OCI-LY1 (cell line): ENCODE measurements at regions not wholly inside any gene's neighbourhood (a gene's known extent, or its start where the extent isn't known, plus 50 kb on each side); places are given as distances from the start of the nearest gene placed in this dataset.

Experiments
- H2AFZ ChIP-seq: fragments of 200-600 bp; sonication (generic), shearing (Covaris generic); 2 replicates; pipeline ENCODE4 v1.6.0; 2014; ENCODE audit warnings: antibody characterized with exemption, mild to moderate bottlenecking, low read length
- H3F3A ChIP-seq: fragments of 200-600 bp; sonication (generic), shearing (Covaris generic); 2 replicates; pipeline ENCODE4 v1.6.0; 2014; ENCODE audit warnings: mild to moderate bottlenecking, antibody characterized with exemption, low read length, moderate library complexity; ENCODE audit not compliant: insufficient read depth
- H3K27ac ChIP-seq: fragments of 200-600 bp; sonication (generic); 2 replicates; pipeline ENCODE4 v1.5.1; 2014; ENCODE audit warnings: low read length, mixed run types, mild to moderate bottlenecking, low read depth; ENCODE audit not compliant: poor library complexity, severe bottlenecking
- H3K27me3 ChIP-seq: fragments of 200-600 bp; sonication (generic); 2 replicates; pipeline ENCODE4 v1.6.0; 2014; ENCODE audit warnings: antibody characterized with exemption, mild to moderate bottlenecking, low read length, moderate library complexity; ENCODE audit not compliant: insufficient read depth
- H3K36me3 ChIP-seq: fragments of 200-600 bp; sonication (generic); 2 replicates; pipeline ENCODE4 v1.6.1; 2014; ENCODE audit warnings: mild to moderate bottlenecking, antibody characterized with exemption, low read length, moderate library complexity, mixed read lengths; ENCODE audit not compliant: insufficient read depth
- H3K4me1 ChIP-seq: fragments of 200-600 bp; sonication (generic); 2 replicates; pipeline ENCODE4 v1.5.1; 2014; ENCODE audit warnings: mild to moderate bottlenecking, low read length, moderate library complexity; ENCODE audit not compliant: insufficient read depth, severe bottlenecking
- H3K4me2 ChIP-seq: fragments of 200-600 bp; sonication (generic), shearing (Covaris generic); 2 replicates; pipeline ENCODE4 v1.6.1; 2014; ENCODE audit warnings: low read length
- H3K4me3 ChIP-seq: fragments of 200-600 bp; sonication (generic); 2 replicates; pipeline ENCODE4 v1.5.1; 2014; ENCODE audit warnings: low read length, low read depth, mild to moderate bottlenecking, mixed read lengths; ENCODE audit not compliant: poor library complexity, severe bottlenecking
- H3K79me2 ChIP-seq: fragments of 200-600 bp; shearing (Covaris generic); 2 replicates; pipeline ENCODE4 v1.6.1; 2016; ENCODE audit warnings: mixed run types, low read length, mixed read lengths; ENCODE audit not compliant: insufficient read depth
- H3K9ac ChIP-seq: fragments of 200-600 bp; sonication (generic), shearing (Covaris generic); 2 replicates; pipeline ENCODE4 v1.6.1; 2014; ENCODE audit warnings: mild to moderate bottlenecking, low read length, mixed read lengths
- H3K9me2 ChIP-seq: fragments of 200-600 bp; sonication (generic), shearing (Covaris generic); 2 replicates; pipeline ENCODE4 v1.6.1; 2014; ENCODE audit warnings: low read depth, mild to moderate bottlenecking, low read length, mixed read lengths
- H3K9me3 ChIP-seq: fragments of 200-600 bp; shearing (Covaris generic); 2 replicates; pipeline ENCODE4 v1.6.1; 2014; ENCODE audit warnings: low read length, mixed read lengths
- H4K20me1 ChIP-seq: fragments of 200-600 bp; sonication (generic), shearing (Covaris generic); 2 replicates; pipeline ENCODE4 v1.6.0; 2016; ENCODE audit warnings: mild to moderate bottlenecking, low read length; ENCODE audit not compliant: insufficient read depth
- CTCF ChIP-seq: fragments of 200-600 bp; sonication (generic), shearing (Covaris generic); IDR thresholded peaks from 2 replicates; pipeline ENCODE4 v1.5.1; 2017; ENCODE audit warnings: mild to moderate bottlenecking, antibody characterized with exemption, low read length, moderate library complexity, mixed read lengths
- EZH2 ChIP-seq: fragments of 200-600 bp; sonication (generic), shearing (Covaris generic); IDR thresholded peaks from 2 replicates; pipeline ENCODE4 v1.8.0; 2017; ENCODE audit warnings: borderline replicate concordance, mixed run types, mild to moderate bottlenecking, antibody characterized with exemption, low read length, moderate library complexity, mixed read lengths

- Histone ChIP-seq H3K4me2 (no peak overlapping the region), H3K79me2 (no peaks in the 10 kb centered on the region), H3K9me2 (no peaks in the 10 kb centered on the region), H2AFZ (no peak overlapping the region), H3F3A (no peaks in the 10 kb centered on the region), H3K27me3 (no peaks in the 10 kb centered on the region), H3K36me3 (no peaks in the 10 kb centered on the region), H3K4me3 (no peak overlapping the region), H3K9ac (no peak overlapping the region), H3K4me1 (no peaks in the 10 kb centered on the region), H4K20me1 (no peaks in the 10 kb centered on the region), H3K9me3 (0 out of 2 replicates have a peak, but pooled peaks cover 2% of the 10 kb centered on the region), H3K27ac (no peak overlapping the region)
- TF ChIP-seq EZH2 (no peak), CTCF (no peak)
Observed at GRCh38 chr4:181796502-181796901, 446.7 kb upstream of the TENM3 start.

- no peaks in the 10 kb centered on the region for H3K27me3 ChIP-seq
- H3K36me3 ChIP-seq: no peaks in the 10 kb centered on the region
- TF ChIP-seq CTCF (no peak), EZH2 (no peak)
- no peak overlapping the region for H3K4me2 ChIP-seq
- no peaks in the 10 kb centered on the region for H3K9me2 ChIP-seq
- H2AFZ ChIP-seq: no peak overlapping the region
- no peaks in the 10 kb centered on the region for H3F3A ChIP-seq
- no peak overlapping the region for H3K9ac ChIP-seq
- no peaks in the 10 kb centered on the region for H3K4me1 ChIP-seq
- H3K27ac ChIP-seq: no peak overlapping the region
- no peak overlapping the region for H3K4me3 ChIP-seq
- no peaks in the 10 kb centered on the region for H4K20me1 ChIP-seq
- no peaks in the 10 kb centered on the region for H3K79me2 ChIP-seq
- H3K9me3 ChIP-seq: 0 out of 2 replicates have a peak, but pooled peaks cover 2% of the 10 kb centered on the region
Observed at GRCh38 chr4:181798536-181798935, 444.7 kb upstream of the TENM3 start.

- H3K9ac ChIP-seq: no peak overlapping the region
- H3K4me2 ChIP-seq: no peak overlapping the region
- no peaks in the 10 kb centered on the region for H3K4me1 ChIP-seq
- H2AFZ ChIP-seq: no peak overlapping the region
- H3K27me3 ChIP-seq: no peaks in the 10 kb centered on the region
- H4K20me1 ChIP-seq: no peaks in the 10 kb centered on the region
- TF ChIP-seq CTCF (no peak), EZH2 (no peak)
- H3K4me3 ChIP-seq: no peak overlapping the region
- H3K9me3 ChIP-seq: 0 out of 2 replicates have a peak, but pooled peaks cover 2% of the 10 kb centered on the region
- no peaks in the 10 kb centered on the region for H3K79me2 ChIP-seq
- H3K9me2 ChIP-seq: no peaks in the 10 kb centered on the region
- no peak overlapping the region for H3K27ac ChIP-seq
- H3F3A ChIP-seq: no peaks in the 10 kb centered on the region
- no peaks in the 10 kb centered on the region for H3K36me3 ChIP-seq
Observed at GRCh38 chr4:181799561-181800069, 443.6 kb upstream of the TENM3 start.
